ENCODE measurements at regions not wholly inside any gene's neighbourhood (a gene's known extent, or its start where the extent isn't known, plus 50 kb on each side); places are given as distances from the start of the nearest gene placed in this dataset.

DNA sequence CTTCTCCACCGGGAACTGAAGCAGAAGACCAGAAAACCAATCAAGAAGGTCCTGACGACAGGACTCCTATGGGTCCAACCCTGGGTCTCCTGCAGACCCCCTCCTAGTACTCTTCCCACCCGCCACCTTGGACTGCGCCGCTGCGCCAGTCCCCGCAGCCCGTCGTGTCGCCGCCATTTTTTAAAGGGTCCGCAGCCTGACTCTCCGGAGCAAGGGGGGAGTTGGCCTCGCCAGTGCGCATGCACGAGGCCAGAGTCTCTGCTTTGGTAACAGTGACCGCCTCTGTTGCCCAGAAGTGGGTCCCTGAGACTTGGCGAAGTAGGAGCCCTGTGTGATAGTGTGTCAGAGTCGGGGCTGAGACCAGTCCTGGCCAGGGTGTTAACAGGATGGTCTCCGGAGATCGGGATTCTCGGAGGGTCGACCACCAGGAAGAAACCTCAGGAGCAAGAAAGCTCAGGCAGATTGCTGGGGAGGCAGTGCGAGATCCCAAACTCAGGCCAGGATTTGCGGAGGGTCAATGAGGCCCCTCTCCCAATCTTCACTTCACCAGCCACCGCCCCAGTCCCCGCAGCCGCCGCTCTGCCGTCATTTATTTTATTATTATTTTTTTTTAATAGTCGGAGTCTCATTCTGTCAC lies 612.5 kb downstream of the KCNJ18 start:
- TF ChIP-seq, protein P1, sequence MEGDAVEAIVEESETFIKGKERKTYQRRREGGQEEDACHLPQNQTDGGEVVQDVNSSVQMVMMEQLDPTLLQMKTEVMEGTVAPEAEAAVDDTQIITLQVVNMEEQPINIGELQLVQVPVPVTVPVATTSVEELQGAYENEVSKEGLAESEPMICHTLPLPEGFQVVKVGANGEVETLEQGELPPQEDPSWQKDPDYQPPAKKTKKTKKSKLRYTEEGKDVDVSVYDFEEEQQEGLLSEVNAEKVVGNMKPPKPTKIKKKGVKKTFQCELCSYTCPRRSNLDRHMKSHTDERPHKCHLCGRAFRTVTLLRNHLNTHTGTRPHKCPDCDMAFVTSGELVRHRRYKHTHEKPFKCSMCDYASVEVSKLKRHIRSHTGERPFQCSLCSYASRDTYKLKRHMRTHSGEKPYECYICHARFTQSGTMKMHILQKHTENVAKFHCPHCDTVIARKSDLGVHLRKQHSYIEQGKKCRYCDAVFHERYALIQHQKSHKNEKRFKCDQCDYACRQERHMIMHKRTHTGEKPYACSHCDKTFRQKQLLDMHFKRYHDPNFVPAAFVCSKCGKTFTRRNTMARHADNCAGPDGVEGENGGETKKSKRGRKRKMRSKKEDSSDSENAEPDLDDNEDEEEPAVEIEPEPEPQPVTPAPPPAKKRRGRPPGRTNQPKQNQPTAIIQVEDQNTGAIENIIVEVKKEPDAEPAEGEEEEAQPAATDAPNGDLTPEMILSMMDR (IDR thresholded peaks at IDR 0.05): no peak
- TF ChIP-seq EZH2 (IDR thresholded peaks at IDR 0.05) (no peak), EZH2phosphoT487 (IDR thresholded peaks at IDR 0.05) (no peak)

Data from neural progenitor cell (in vitro differentiated cells).